Mesothelial cell of epicardium (in vitro differentiated cells): ENCODE measurements at regions not wholly inside any gene's neighbourhood (a gene's known extent, or its start where the extent isn't known, plus 50 kb on each side); places are given as distances from the start of the nearest gene placed in this dataset.

ENCODE experiments used
- DNase-seq, 2 experiments: peaks; one replicate each; pipeline ENCODE4 v3.0.0; 2021; ENCODE audit warnings: low spot score in 2 of 2; ENCODE audit not compliant: unreplicated experiment in 2 of 2
- H3K27ac Mint-ChIP-seq: 2 replicates; pipeline ENCODE4 v1.8.0; 2021; ENCODE audit warnings: mixed read lengths
- H3K27me3 Mint-ChIP-seq: 2 replicates; pipeline ENCODE4 v1.8.0; 2021; ENCODE audit warnings: low read depth, mixed read lengths
- H3K36me3 Mint-ChIP-seq: 2 replicates; pipeline ENCODE4 v1.8.0; 2021; ENCODE audit warnings: mixed read lengths
- H3K4me1 Mint-ChIP-seq: 2 replicates; pipeline ENCODE4 v1.8.0; 2021; ENCODE audit warnings: mixed read lengths
- H3K4me3 Mint-ChIP-seq: 2 replicates; pipeline ENCODE4 v1.8.0; 2021; ENCODE audit warnings: mild to moderate bottlenecking, moderate library complexity, mixed read lengths
- H3K9me3 Mint-ChIP-seq: 2 replicates; pipeline ENCODE4 v1.8.0; 2021; ENCODE audit warnings: mixed read lengths
- CTCF ChIP-seq: fragments of 200-600 bp; sonication (generic); IDR thresholded peaks from one replicate; pipeline ENCODE4 v1.5.0; 2021; ENCODE audit warnings: antibody characterized with exemption; ENCODE audit not compliant: unreplicated experiment

GRCh38 chr1:60989749-60990713 lies 92.3 kb upstream of the NFIA start:
- H3K4me3 Mint-ChIP-seq: peak overlapping the region; percentile 8
- H3K27me3 Mint-ChIP-seq: no peaks in the 10 kb centered on the region
- no peaks in the 10 kb centered on the region for H3K36me3 Mint-ChIP-seq
- TF ChIP-seq CTCF: no peak
- no peak for DNase-seq
- peak overlapping the region; percentile 81 for H3K27ac Mint-ChIP-seq
- H3K4me1 Mint-ChIP-seq: peaks cover 52% of the 10 kb centered on the region
- no peaks in the 10 kb centered on the region for H3K9me3 Mint-ChIP-seq

GRCh38 chr1:60988891-60989290 lies 93.5 kb upstream of the NFIA start:
- H3K4me1 Mint-ChIP-seq: peaks cover 53% of the 10 kb centered on the region

GRCh38 chr1:60987904-60988303 lies 94.5 kb upstream of the NFIA start:
- Mint-ChIP-seq H3K4me3 (no peak overlapping the region), H3K4me1 (peaks cover 49% of the 10 kb centered on the region), H3K9me3 (no peaks in the 10 kb centered on the region), H3K36me3 (no peaks in the 10 kb centered on the region), H3K27me3 (no peaks in the 10 kb centered on the region), H3K27ac (no peak overlapping the region)
- no peak for DNase-seq
- TF ChIP-seq CTCF: no peak

More at GRCh38 chr1:60988891-60989290, 93.5 kb upstream of the NFIA start:
- DNase-seq: no peak
- H3K4me3 Mint-ChIP-seq: no peak overlapping the region
- H3K9me3 Mint-ChIP-seq: no peaks in the 10 kb centered on the region
- H3K27me3 Mint-ChIP-seq: no peaks in the 10 kb centered on the region
- no peak for TF ChIP-seq CTCF
- H3K27ac Mint-ChIP-seq: no peak overlapping the region
- H3K36me3 Mint-ChIP-seq: no peaks in the 10 kb centered on the region

GRCh38 chr1:60984062-60984799 lies 98.1 kb upstream of the NFIA start:
- Mint-ChIP-seq H3K36me3 (no peaks in the 10 kb centered on the region), H3K27ac (peak overlapping the region; percentile 48), H3K4me1 (peaks cover 41% of the 10 kb centered on the region), H3K27me3 (no peaks in the 10 kb centered on the region), H3K9me3 (no peaks in the 10 kb centered on the region), H3K4me3 (no peak overlapping the region)
- no peak for TF ChIP-seq CTCF
- DNase-seq: no peak

GRCh38 chr1:60983701-60984061 lies 98.7 kb upstream of the NFIA start:
- H3K27me3 Mint-ChIP-seq: no peaks in the 10 kb centered on the region
- TF ChIP-seq CTCF: no peak
- no peak overlapping the region for H3K4me3 Mint-ChIP-seq
- H3K27ac Mint-ChIP-seq: peak overlapping the region; percentile 48
- no peaks in the 10 kb centered on the region for H3K36me3 Mint-ChIP-seq
- DNase-seq: no peak
- H3K4me1 Mint-ChIP-seq: peaks cover 38% of the 10 kb centered on the region
- no peaks in the 10 kb centered on the region for H3K9me3 Mint-ChIP-seq
